Peyer's patch (tissue), 4 donors: ENCODE measurements at regions not wholly inside any gene's neighbourhood (a gene's known extent, or its start where the extent isn't known, plus 50 kb on each side); places are given as distances from the start of the nearest gene placed in this dataset.

Experiments used
- CTCF ChIP-seq, 6 experiments: fragments of 450-650 bp in 4 of 6; fragments of 200-600 bp in 2 of 6; sonication (generic) in 1 of 6; IDR thresholded peaks; one replicate each; pipeline ENCODE4 v1.5.1; 2017 to 2019; ENCODE audit warnings: antibody characterized with exemption in 6 of 6, mild to moderate bottlenecking in 3 of 6, moderate library complexity in 1 of 6
- POLR2A ChIP-seq, 2 donors: fragments of 450-650 bp; IDR thresholded peaks; one replicate each; pipeline ENCODE4 v1.5.1; 2017; ENCODE audit warnings: antibody characterized with exemption in 2 of 2, mild to moderate bottlenecking in 2 of 2, moderate library complexity in 2 of 2

GRCh38 chr3:145581694-145582093 lies 579.3 kb downstream of the PLOD2 start:
- TF ChIP-seq CTCF (IDR thresholded peaks at IDR 0.05) (no peak), POLR2A (IDR thresholded peaks at IDR 0.05) (no peak)
